MM.1S (cell line): ENCODE measurements at regions not wholly inside any gene's neighbourhood (a gene's known extent, or its start where the extent isn't known, plus 50 kb on each side); places are given as distances from the start of the nearest gene placed in this dataset.

Experiments
- DNase-seq: peaks from one replicate; pipeline ENCODE4 v3.0.0-alpha.2; 2015
- H2AFZ ChIP-seq: fragments of 300-600 bp; sonication (generic); 2 replicates; pipeline ENCODE4 v1.6.0; 2016; ENCODE audit warnings: antibody characterized with exemption, low read length
- H3F3A ChIP-seq: fragments of 300-600 bp; sonication (generic); 2 replicates; pipeline ENCODE4 v1.6.1; 2016; ENCODE audit warnings: mild to moderate bottlenecking, antibody characterized with exemption, low read length, moderate library complexity, mixed read lengths; ENCODE audit not compliant: insufficient read depth
- H3K27ac ChIP-seq: fragments of 300-600 bp; sonication (generic); 2 replicates; pipeline ENCODE4 v1.5.1; 2016; ENCODE audit warnings: mild to moderate bottlenecking, low read length
- H3K27me3 ChIP-seq: fragments of 300-600 bp; sonication (generic); replicated peaks from 2 replicates; pipeline ENCODE4 v1.6.0; 2016; ENCODE audit warnings: low read length; ENCODE audit not compliant: insufficient read depth
- H3K36me3 ChIP-seq: fragments of 300-600 bp; sonication (generic); replicated peaks from 2 replicates; pipeline ENCODE4 v1.6.1; 2016; ENCODE audit warnings: mild to moderate bottlenecking, low read length, mixed read lengths; ENCODE audit not compliant: insufficient read depth
- H3K4me1 ChIP-seq: fragments of 300-600 bp; sonication (generic); 2 replicates; pipeline ENCODE4 v1.6.1; 2016; ENCODE audit warnings: low read length, mixed read lengths
- H3K4me2 ChIP-seq: fragments of 300-600 bp; sonication (generic); 2 replicates; pipeline ENCODE4 v1.6.0; 2016; ENCODE audit warnings: low read depth, low read length
- H3K4me3 ChIP-seq: fragments of 300-600 bp; sonication (generic); 2 replicates; pipeline ENCODE4 v1.5.1; 2016; ENCODE audit warnings: low read length, mixed read lengths
- H3K79me2 ChIP-seq: fragments of 300-600 bp; sonication (generic); 2 replicates; pipeline ENCODE4 v1.6.1; 2016; ENCODE audit warnings: mixed run types, low read length, mixed read lengths
- H3K9ac ChIP-seq: fragments of 300-600 bp; sonication (generic); 2 replicates; pipeline ENCODE4 v1.6.1; 2016; ENCODE audit warnings: low read length, mixed read lengths
- H3K9me2 ChIP-seq: fragments of 300-600 bp; sonication (generic); replicated peaks from 2 replicates; pipeline ENCODE4 v1.6.1; 2016; ENCODE audit warnings: mild to moderate bottlenecking, low read length, mixed read lengths; ENCODE audit not compliant: insufficient read depth
- H3K9me3 ChIP-seq: fragments of 300-600 bp; sonication (generic); replicated peaks from 2 replicates; pipeline ENCODE4 v1.6.1; 2016; ENCODE audit warnings: mild to moderate bottlenecking, low read length, mixed read lengths; ENCODE audit not compliant: insufficient read depth
- H4K20me1 ChIP-seq: fragments of 300-600 bp; sonication (generic); 2 replicates; pipeline ENCODE4 v1.6.1; 2016; ENCODE audit warnings: mild to moderate bottlenecking, low read length, moderate library complexity, mixed read lengths; ENCODE audit not compliant: insufficient read depth
- CTCF ChIP-seq: fragments of 300-600 bp; sonication (generic); IDR thresholded peaks from 2 replicates; pipeline ENCODE4 v1.5.1; 2016; ENCODE audit warnings: antibody characterized with exemption, low read length, mixed read lengths
- EZH2 ChIP-seq: fragments of 300-600 bp; sonication (generic); optimal IDR thresholded peaks from 2 replicates; pipeline ENCODE3; 2017; ENCODE audit warnings: low read depth, mild to moderate bottlenecking, antibody characterized with exemption, low read length, mixed read lengths
- EZH2phosphoT487 ChIP-seq: fragments of 300-600 bp; sonication (generic); IDR thresholded peaks from 2 replicates; pipeline ENCODE4 v1.6.1; 2018; ENCODE audit warnings: antibody characterized with exemption, low read length

GRCh38 chr7:145252031-145252430 is 416.2 kb upstream of the TPK1 start:
- no peaks in the 10 kb centered on the region for H3K27me3 ChIP-seq
- no peaks in the 10 kb centered on the region for H3K79me2 ChIP-seq
- H3K4me2 ChIP-seq = no peak overlapping the region
- no peak overlapping the region for H3K4me3 ChIP-seq
- no peaks in the 10 kb centered on the region for H4K20me1 ChIP-seq
- no peaks in the 10 kb centered on the region for H3K36me3 ChIP-seq
- H3K9me3 ChIP-seq = no peaks in the 10 kb centered on the region
- DNase-seq = no peak
- H3K4me1 ChIP-seq = no peaks in the 10 kb centered on the region
- no peak for TF ChIP-seq EZH2
- no peak for TF ChIP-seq EZH2phosphoT487
- no peak for TF ChIP-seq CTCF
- no peaks in the 10 kb centered on the region for H3F3A ChIP-seq
- no peak overlapping the region for H3K9ac ChIP-seq
- no peaks in the 10 kb centered on the region for H3K9me2 ChIP-seq
- no peak overlapping the region for H2AFZ ChIP-seq
- H3K27ac ChIP-seq = no peak overlapping the region

- Histone ChIP-seq H3K27me3 (no peaks in the 10 kb centered on the region), H3K27ac (no peak overlapping the region), H3K9me3 (no peaks in the 10 kb centered on the region), H3K4me1 (no peaks in the 10 kb centered on the region), H4K20me1 (no peaks in the 10 kb centered on the region), H3F3A (no peaks in the 10 kb centered on the region), H3K9me2 (no peaks in the 10 kb centered on the region), H3K79me2 (no peaks in the 10 kb centered on the region), H3K9ac (no peak overlapping the region), H3K4me2 (no peak overlapping the region), H3K4me3 (no peak overlapping the region), H3K36me3 (no peaks in the 10 kb centered on the region), H2AFZ (no peak overlapping the region)
- DNase-seq = no peak
- no peak for TF ChIP-seq EZH2phosphoT487
- TF ChIP-seq EZH2 = no peak
- TF ChIP-seq CTCF = no peak
Measured at GRCh38 chr7:145224775-145225174, 388.9 kb upstream of the TPK1 start.

DNA sequence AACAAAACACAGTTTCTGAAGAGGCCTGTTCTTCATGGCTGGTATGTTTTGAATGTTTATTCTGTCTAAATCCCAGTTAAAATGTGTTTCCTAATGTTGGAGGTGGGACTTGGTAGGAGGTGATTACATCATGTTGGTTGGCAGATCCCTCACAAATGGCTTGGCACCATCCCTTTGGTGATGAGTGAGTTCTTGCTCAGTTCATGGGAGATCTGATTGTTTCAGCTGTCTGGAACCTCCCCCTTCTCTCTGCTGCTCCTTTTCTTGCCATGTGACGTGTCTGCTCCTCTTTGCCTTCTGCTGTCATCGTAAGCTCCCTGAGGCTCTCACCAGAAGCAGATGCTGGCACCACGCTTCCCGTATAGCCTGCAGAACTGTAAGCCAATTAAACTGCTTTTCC is 383.6 kb upstream of the TPK1 start:
- no peaks in the 10 kb centered on the region for H3F3A ChIP-seq
- no peaks in the 10 kb centered on the region for H3K9me2 ChIP-seq
- H3K9me3 ChIP-seq = no peaks in the 10 kb centered on the region
- H3K36me3 ChIP-seq = no peaks in the 10 kb centered on the region
- H3K4me1 ChIP-seq = no peaks in the 10 kb centered on the region
- no peak for DNase-seq
- H4K20me1 ChIP-seq = no peaks in the 10 kb centered on the region
- TF ChIP-seq EZH2 = no peak
- no peak for TF ChIP-seq EZH2phosphoT487
- TF ChIP-seq CTCF = no peak
- no peaks in the 10 kb centered on the region for H3K27me3 ChIP-seq
- H3K79me2 ChIP-seq = no peaks in the 10 kb centered on the region
- H3K27ac ChIP-seq = no peak overlapping the region
- no peak overlapping the region for H3K4me2 ChIP-seq
- H3K9ac ChIP-seq = no peak overlapping the region
- no peak overlapping the region for H2AFZ ChIP-seq
- H3K4me3 ChIP-seq = no peak overlapping the region
